GDM1 (cell line): ENCODE measurements at regions not wholly inside any gene's neighbourhood (a gene's known extent, or its start where the extent isn't known, plus 50 kb on each side); places are given as distances from the start of the nearest gene placed in this dataset.
A peak's percentile ranks its signal among the peaks of the same experiment; 100 is the strongest.

Experiments used
- DNase-seq: peaks from one replicate; lab custom pipeline; 2025; lab: John Stamatoyannopoulos, UW

- DNase-seq = no peak
These were observed 101.1 kb downstream of the UBIAD1 start for GRCh38 chr1:11373895-11374747.

GRCh38 chr1:11374748-11375110 lies 101.7 kb downstream of the UBIAD1 start:
- no peak for DNase-seq

- DNase-seq = no peak
These were observed 101.9 kb upstream of the DISP3 start for GRCh38 chr1:11377001-11377583.

GRCh38 chr1:11377954-11378353 lies 101.0 kb upstream of the DISP3 start:
- DNase-seq = no peak

GRCh38 chr1:11379851-11380250 lies 99.1 kb upstream of the DISP3 start:
- no peak for DNase-seq

GRCh38 chr1:11380500-11380899 lies 98.5 kb upstream of the DISP3 start:
- DNase-seq = no peak

- no peak for DNase-seq
These were observed 95.3 kb upstream of the DISP3 start for GRCh38 chr1:11383553-11384169.

GRCh38 chr1:11384170-11384554 lies 94.8 kb upstream of the DISP3 start:
- DNase-seq = no peak

- DNase-seq = no peak
These were observed 91.1 kb upstream of the DISP3 start for GRCh38 chr1:11387829-11388228.

GRCh38 chr1:11388617-11389016 lies 90.3 kb upstream of the DISP3 start:
- no peak for DNase-seq

- no peak for DNase-seq
These were observed 87.6 kb upstream of the DISP3 start for GRCh38 chr1:11391327-11391726.

GRCh38 chr1:11391886-11392285 lies 87.1 kb upstream of the DISP3 start:
- no peak for DNase-seq

GRCh38 chr1:11394592-11395245 lies 84.2 kb upstream of the DISP3 start:
- no peak for DNase-seq

- DNase-seq = no peak
These were observed 83.3 kb upstream of the DISP3 start for GRCh38 chr1:11395616-11396015.

GRCh38 chr1:11397151-11397901 lies 81.6 kb upstream of the DISP3 start:
- no peak for DNase-seq

GRCh38 chr1:11399250-11399649 lies 79.7 kb upstream of the DISP3 start:
- no peak for DNase-seq

- DNase-seq = no peak
These were observed 78.8 kb upstream of the DISP3 start for GRCh38 chr1:11400155-11400554.

GRCh38 chr1:11400567-11400966 lies 78.4 kb upstream of the DISP3 start:
- no peak for DNase-seq

GRCh38 chr1:11406845-11407244 lies 72.1 kb upstream of the DISP3 start:
- DNase-seq = no peak

- peak; percentile 2 for DNase-seq
These were observed 71.5 kb upstream of the DISP3 start for GRCh38 chr1:11407301-11407994.

GRCh38 chr1:11412141-11412540 lies 66.8 kb upstream of the DISP3 start:
- DNase-seq = no peak
